Spleen (tissue), 7 donors: ENCODE measurements at regions not wholly inside any gene's neighbourhood (a gene's known extent, or its start where the extent isn't known, plus 50 kb on each side); places are given as distances from the start of the nearest gene placed in this dataset.

Experiments used
- POLR2A ChIP-seq, 3 donors: fragments of 450-650 bp; IDR thresholded peaks; one replicate each; pipeline ENCODE4 v1.5.1; 2017; ENCODE audit warnings: antibody characterized with exemption in 3 of 3, mild to moderate bottlenecking in 1 of 3
- POLR2AphosphoS5 ChIP-seq, 3 donors: sonication (generic); formaldehyde crosslinking; IDR thresholded peaks; one replicate each; pipeline ENCODE4 v1.5.1; 2017; ENCODE audit warnings: antibody characterized with exemption in 3 of 3
- TF ChIP-seq, protein P1 (sequence below), 11 experiments: fragments of 200-600 bp in 7 of 11; fragments of 450-650 bp in 4 of 11; sonication (generic) in 4 of 11; IDR thresholded peaks in 8 of 11; conservative IDR thresholded peaks in 3 of 11; 1 replicate in 7 of 11; 2 replicates in 4 of 11; pipeline versions ENCODE4 v1.4.0 to v1.8.0; 2016 to 2021; ENCODE audit warnings: antibody characterized with exemption in 11 of 11, inconsistent platforms in 4 of 11, mild to moderate bottlenecking in 1 of 11
- donor health status: DM: no; HTN: no; CAD: no; lungs with moderate emphysema.
- donor health status: DM: no; HTN: no; CAD: no.
- donor health status: DM: no; HTN: no; CAD: no.

DNA sequence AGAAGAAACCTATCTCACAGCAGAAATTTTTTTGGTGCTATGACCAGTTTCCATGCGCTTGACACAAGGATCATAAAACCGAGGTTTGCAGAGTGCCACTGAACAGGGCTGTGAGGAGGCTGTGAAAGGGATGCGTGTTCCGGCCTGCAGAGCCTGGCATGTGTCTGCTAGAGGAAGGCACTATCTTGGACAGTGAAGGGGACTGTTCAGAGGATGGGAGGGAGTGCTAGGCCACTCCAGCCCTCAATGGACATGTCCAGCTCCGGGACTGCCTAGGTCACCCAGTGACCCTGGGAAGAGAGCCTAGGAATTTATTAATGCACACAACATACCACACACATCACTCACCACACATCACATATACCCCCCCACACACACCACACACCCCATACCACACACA lies 275.9 kb downstream of the GADD45G start:
- TF ChIP-seq, protein P1, sequence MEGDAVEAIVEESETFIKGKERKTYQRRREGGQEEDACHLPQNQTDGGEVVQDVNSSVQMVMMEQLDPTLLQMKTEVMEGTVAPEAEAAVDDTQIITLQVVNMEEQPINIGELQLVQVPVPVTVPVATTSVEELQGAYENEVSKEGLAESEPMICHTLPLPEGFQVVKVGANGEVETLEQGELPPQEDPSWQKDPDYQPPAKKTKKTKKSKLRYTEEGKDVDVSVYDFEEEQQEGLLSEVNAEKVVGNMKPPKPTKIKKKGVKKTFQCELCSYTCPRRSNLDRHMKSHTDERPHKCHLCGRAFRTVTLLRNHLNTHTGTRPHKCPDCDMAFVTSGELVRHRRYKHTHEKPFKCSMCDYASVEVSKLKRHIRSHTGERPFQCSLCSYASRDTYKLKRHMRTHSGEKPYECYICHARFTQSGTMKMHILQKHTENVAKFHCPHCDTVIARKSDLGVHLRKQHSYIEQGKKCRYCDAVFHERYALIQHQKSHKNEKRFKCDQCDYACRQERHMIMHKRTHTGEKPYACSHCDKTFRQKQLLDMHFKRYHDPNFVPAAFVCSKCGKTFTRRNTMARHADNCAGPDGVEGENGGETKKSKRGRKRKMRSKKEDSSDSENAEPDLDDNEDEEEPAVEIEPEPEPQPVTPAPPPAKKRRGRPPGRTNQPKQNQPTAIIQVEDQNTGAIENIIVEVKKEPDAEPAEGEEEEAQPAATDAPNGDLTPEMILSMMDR (IDR thresholded peaks at IDR 0.05 in 8 of 11, conservative IDR thresholded peaks at IDR 0.05 in 3 of 11), result no peak
- TF ChIP-seq POLR2A (IDR thresholded peaks at IDR 0.05) (no peak), POLR2AphosphoS5 (IDR thresholded peaks at IDR 0.05) (no peak)
